Activated T-cell treated with anti-CD3 and anti-CD28 coated beads for 48 hours (primary cell): ENCODE measurements at regions not wholly inside any gene's neighbourhood (a gene's known extent, or its start where the extent isn't known, plus 50 kb on each side); places are given as distances from the start of the nearest gene placed in this dataset.

Source experiments
- DNase-seq: peaks from one replicate; pipeline ENCODE4 v3.0.0-alpha.2; 2020; ENCODE audit warnings: low read depth

DNA sequence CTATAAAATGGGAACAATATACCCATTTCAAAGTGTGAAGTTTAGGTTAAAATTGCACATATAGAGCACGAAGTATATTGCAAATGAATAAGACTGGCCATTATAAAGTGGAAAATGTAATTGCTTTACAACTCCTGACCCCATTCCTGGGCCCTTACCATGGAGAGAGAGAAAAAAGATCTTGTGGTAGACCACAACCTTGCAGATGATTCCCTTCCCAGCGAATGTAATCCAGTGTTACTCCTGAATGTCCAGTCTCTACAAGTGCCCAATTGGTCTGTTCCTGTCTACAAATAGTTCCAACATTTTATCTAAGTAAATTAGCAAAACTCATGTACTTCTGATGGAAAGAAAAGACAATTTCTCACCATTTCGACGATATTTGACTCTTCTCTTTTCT is 184.1 kb upstream of the LNX1 start:
- DNase-seq, result no peak

DNA sequence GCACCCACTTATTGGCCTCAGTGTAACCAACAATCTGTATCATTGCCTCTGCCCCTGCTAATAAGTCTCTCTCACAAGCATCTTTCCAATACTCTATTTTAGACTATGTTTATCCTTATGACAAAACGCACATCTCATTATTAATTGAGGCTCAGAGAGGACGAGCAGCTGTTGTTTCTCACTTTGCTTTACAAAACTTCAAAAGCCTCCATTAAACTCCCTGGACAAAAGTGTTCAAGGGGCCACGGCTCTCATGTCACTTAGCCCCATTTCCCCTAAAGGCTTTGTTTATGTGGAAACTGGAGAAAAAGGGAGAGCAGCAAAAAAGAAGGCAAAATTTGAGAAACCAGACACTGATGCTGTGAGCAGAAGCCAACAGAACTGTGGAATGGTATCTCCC is 180.0 kb upstream of the LNX1 start:
- DNase-seq, result no peak

DNA sequence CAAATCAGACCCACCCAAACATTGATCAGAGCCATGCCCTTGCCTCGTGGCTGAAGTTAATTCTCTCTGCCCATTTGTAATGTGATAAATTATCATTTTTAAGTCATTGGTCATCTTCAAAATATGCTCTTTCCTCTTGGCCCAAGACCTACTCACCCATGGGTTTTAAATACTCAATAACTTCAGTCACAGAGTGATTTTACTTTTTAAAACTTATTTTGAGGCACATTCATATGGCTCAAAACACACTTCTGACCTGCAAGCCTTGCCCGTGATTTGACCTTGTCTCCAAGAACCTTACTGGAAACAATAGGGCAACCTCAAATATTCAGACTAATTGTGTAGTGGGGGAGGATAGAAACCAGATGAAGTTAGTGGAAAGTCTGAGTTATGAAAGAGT is 176.2 kb upstream of the LNX1 start:
- no peak for DNase-seq

DNA sequence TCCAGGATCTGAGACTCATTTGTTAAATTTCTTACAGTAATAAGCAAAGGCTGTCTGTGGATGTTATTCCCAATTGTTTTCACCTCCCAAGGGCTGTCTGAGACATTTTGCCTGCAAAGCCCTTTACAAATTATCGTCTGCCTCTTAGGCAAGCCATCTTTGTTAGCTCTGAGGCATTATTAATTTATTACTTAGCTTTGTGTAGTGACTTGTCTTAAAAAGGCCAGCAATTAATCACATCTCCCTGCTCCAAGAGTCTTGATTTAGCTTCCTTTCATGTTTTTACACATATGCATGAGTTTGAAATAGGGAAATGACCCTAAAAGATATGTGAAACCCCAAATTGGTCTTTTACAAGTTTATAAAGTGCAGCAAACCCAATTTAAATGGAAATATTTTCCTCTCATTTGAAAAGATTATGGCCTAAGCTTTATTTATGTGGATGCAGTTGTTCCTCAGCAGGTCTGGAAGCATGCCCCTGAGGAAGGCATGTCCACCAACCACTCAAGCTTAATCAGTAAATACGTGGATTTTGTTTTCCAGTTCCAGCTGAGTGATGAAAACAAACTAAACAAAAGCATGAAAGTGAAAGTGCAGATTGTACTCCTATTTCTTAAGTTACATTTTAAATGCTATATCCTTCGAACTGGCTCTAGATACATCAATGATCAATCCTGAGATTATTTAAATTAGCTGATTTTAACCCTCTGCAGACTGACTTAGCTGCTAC is 173.6 kb upstream of the LNX1 start:
- no peak for DNase-seq

DNA sequence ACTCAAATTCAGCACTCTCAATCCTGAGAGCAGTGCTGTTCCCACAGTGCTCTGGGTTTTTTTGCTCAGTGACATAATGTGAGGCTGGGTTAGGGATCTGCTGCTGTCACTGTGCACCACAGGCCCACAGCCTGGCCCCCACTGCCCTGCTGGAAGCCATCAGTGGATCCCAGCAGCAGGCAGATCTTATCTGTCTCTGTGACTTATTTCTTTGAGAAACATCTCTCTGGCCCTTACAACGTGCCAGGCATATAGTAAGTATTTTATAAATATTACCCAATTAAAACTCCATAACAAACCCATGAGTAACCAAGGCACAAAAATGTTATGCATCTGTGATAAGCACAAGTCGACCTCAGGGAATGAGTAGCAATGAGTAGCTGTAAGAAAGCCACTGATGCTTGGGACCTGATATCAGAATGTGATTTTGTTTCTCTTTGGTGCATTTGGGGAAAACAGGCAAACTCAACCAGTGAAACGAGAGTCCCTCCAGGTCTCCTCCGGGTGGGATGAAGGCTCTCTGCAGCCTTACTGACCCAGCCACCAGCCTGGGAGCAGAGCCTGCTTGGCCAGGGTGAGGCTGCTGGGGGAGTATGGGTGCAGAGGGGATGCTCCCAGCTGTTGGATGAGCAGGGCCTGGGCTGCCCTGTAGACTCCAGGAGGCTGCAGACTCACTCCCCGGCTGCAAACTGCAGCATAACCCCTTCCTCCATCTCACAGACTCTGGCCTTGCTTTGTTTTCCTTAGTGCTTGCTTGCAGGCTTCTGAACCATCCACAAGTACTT is 172.7 kb upstream of the LNX1 start:
- DNase-seq, result no peak

DNA sequence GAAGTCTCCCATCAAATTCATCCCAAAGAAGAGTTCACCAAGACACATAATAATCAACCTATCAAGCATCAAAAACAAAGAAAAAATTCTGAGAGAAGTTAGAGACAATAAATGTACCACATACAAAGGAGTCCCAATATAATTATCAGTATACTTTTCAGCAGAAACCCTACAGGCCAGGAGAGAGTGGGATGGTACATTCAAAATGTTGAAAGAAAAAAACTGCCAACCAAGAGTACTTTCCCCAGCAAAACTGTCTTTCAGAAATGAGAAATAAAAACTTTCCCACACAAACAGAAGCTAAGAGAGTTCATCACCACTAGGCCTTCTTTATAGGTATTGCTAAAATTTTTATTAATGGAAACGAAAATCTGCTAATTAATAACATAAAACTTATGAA is 164.4 kb upstream of the LNX1 start:
- DNase-seq, result no peak

DNA sequence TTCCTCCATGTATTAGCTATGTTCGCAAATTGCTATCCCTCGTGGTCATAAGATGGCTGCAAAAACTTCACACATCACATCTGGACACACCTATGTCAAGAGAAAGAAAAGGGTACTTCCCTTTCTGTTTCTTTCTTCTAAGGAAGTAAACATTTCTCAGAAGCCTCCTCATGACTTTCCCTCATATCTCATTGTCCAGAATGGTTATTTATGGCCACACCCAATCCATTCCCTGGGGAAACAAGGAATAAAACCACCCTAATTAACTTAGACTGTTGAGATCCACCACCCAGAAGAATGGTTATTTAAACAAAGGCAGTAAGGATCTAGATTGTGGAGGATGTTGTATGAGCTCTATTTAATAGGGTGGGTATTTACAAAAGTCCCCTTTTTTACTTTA is 160.8 kb upstream of the LNX1 start:
- no peak for DNase-seq

DNA sequence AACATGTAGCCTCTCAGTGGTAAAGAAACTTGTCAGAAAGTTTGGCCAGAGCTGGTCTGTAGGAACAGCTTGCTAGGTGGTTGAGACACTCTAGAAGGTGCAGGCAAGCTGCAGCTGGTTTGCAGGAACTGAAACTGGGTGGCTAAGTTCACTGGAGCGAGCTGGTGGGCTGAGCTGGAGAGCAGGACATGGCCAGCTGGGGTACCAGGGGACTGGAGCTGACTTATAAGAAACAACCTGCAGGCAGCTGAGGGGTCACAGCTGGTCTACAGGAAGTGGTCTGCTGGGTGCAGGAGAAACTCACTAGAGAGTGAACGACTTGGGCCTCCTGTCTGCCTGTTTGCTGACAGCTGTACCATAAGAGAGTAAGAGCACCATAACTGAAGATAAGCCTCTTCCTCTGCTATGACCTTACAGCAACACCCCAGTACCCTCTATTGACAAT is 157.1 kb upstream of the LNX1 start:
- DNase-seq, result no peak

DNA sequence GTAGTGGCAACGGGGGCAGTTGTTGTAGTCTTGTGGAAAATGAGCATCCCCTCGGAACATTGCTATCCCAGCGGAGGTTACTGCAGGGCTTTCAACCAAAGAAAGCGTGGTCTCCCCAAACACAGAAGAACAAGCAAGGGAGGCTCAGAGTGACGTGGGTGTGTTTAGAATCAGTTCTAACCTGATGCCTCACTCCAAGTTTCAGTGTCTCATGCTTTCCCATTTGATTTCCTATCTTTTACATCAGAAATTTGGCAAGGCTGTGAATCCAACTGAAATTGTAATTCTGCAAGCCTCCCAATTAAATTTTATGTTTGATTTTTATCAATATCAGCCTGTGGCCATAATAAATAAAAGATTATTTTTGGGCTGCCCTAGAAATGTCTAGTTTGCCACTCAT is 156.1 kb upstream of the LNX1 start:
- DNase-seq, result no peak

DNA sequence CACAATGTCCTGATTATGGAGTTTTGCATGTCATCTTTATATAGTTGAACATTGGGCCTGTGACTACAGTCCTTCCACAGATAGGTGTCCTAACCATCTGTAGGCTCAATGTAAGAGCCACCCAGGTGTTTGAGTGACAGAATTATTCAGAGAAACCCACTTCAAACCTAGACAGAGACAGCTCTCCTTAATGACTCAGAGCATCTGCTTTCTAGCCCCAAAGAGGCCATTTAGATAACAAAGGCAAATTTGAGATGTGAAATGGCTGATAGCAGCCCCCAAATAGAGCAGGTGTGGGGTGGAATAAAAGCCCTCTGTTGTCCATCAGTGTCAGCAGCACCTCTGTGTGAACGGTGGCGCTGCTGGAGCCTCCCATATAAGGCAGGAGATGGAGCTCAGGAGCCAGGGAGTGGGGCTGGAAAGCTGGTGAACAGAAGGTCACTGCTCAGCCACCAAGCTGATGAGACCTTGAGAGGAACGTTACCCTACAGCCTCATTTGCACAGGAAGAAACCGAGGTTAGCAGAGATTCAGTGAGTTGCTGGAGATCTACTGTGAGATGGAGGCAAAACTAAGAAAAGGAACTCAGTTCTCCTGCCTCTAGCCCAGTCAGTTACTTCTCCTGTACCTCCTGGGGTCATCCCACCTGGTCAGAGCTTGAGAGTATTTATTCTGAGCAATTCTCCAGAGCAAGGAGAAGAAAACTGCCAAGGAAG is 153.3 kb upstream of the LNX1 start:
- DNase-seq, result no peak

DNA sequence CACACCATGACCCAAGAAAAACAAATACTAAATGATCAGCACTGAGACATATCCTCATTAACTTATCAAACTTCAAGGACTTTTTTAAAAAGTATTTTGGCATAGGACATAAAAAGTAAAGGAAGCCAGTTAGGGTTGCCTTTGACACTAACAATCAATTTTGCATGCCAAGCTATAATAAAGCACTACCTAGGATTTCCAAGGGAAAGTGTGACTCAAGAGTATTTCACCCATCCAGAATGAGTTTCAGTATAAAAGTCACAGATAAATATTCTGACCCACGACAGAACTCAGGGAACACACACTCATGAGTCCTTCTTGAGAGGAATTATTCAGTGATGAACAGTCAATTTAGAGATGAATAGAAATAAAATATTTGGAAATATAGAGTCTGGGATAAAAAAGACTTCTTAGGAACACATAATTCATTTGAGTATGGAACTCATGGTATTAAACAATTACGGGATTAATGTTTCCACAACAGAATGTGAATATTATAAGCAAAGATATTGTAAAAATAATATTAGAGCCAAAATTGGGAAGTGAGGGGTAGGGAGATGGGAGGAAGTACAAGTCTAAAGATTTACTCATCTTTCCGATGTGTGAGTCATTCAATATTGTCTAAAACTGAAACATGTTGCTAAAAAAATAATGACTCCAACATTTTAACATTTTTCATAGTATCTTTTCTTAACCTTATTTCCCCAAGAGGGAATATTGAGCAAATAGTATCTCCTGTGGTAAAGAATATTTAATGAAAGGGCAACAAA is 143.5 kb upstream of the LNX1 start:
- no peak for DNase-seq

DNA sequence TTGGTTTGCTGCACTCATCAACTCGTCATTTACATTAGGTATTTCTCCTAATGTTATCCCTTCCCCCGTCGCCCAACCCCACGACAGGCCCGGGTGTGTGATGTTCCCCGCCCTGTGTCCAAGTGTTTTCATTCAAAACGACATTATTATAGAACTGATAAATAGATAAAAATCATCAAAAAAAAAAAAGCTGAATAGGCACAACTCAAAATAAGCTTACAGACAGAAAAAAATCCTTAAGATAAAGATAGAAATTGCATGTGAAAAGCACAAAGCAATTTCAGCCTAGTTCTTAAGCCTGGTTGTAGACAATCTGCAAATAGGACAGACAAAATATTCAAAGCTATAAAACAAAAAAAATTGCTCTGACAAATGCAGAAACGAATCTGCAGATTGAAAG is 142.9 kb upstream of the LNX1 start:
- no peak for DNase-seq

DNA sequence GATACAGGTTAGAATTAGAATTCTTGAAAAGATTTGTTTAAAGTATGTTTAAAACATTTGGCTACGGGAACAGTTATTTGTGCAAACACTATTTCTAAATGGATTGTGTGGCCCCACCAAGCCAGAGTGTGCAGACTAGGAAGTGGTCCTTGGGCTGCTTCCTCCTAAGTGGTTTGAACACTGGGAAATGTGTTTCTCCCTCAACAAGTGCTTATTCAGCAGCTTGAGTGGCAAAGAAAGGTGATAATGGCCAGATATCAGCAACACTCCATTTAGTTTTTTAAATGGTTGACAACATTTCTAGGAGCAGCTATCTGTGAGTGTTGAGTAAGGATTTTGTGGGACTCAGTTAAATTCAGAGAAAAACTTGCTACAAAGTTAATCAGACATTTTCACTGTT is 141.4 kb upstream of the LNX1 start:
- no peak for DNase-seq

DNA sequence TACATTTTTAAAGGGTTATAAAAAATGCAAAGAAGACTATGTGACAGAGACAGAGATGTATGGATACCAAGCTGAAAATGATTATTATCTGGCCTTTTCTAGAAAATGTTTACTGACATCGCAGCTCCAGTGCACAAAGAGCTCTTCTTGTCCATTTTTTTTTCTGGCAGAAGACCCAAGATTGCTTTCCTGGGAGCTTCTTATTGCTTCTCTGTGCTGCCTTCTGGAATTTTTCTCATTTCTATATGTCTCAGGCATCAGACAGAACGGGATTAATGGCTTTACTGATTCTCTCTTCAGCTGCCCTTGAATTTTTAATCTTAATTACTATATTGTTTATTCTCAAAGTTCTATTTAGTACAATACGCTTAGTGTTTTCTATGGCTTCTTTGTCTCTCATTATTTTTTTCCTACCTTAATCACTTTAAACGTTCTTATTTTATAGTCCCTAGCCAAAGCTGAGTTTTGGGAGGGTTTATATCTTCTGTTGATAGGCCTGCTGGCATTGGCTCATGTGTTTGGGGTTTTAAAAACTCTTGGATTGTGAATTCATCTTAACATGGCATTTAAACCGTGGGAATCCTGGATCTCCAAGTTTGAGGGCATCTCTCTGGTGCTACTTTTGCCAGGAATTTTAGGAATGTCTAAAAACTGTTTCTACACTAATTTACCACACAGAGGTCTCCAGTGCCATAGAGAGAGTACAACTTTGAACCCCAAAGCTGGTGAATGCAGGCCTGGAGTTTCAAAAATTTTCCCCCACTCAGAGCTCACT is 138.9 kb upstream of the LNX1 start:
- DNase-seq, result no peak

DNA sequence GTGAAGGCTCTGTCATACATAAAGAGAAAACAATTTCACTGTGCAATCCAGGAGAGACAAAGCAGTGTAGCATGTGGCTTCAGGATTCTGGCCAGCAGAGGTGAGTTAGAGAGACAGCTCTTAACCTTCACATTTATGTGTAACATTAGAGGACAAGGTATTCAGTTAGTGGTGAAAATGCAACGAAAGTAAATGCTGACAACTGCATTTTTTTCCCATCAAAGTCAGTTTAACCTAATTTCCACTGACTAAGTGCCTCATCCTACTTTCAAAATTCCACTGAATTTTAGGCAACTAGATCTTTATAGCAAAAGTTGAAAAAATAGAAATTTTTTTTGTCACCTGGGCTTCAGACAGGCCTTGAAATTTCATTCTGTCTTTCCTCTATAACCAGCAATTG is 130.8 kb upstream of the LNX1 start:
- no peak for DNase-seq

DNA sequence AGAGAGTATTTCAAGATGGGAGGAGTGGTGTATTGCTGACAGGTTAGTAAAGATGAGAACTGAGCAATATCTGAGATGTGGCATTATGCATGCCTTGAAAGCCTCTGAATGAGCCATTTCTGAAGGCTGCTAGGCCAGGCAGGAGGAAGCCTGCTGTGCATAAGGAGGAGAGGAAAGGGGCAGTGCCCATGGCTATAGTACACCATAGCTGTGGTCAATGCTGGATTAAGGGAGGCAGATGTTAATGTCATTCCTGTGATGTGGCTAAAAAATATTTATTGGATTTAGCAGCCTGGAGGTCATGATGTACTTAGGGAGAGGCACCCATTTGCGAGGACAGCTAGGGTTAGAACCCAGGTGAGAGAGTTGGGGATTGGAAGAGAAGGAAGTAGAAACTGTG is 130.0 kb upstream of the LNX1 start:
- DNase-seq, result no peak

DNA sequence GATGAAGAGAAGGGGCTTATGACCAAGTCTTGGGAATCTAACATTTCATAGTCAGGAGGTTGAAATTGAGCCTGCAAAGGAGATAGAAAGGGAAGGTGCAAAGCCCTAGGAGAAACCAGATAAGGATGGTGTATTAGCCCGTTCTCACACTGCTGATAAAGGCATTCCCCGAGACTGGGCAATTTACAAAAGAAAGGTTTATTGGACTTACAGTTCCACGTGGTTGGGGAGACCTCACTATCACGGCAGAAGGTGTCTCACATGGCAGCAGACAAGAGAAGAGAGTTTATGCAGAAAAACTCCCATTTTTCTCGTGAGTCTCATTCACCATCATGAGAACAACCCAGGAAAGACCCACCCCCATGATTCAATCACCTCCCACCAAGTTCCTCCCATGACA is 129.5 kb upstream of the LNX1 start:
- DNase-seq, result no peak

DNA sequence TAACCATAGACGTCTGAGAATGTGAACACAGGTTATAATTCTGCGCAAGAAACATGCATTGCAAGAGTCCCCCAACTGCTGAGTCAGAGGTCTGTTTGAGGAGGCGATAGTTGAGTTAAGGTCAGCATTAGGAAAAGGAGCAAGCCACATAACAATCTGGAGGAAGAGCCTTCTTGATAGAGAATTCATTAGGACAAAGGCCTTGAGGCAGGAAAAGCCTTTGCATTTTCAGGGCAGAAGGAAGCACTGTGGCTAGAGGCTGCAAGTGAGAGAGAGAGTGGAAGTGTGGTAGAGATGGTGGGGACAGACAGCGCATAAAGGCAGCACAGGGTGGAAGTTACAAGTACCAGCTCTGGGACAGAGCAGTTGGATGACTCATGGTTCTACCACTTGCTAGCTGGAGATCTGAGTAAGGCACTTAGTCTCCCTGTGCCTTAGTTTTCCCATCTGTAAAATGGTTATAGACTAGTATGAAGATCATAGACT is 125.8 kb upstream of the LNX1 start:
- DNase-seq, result no peak

DNA sequence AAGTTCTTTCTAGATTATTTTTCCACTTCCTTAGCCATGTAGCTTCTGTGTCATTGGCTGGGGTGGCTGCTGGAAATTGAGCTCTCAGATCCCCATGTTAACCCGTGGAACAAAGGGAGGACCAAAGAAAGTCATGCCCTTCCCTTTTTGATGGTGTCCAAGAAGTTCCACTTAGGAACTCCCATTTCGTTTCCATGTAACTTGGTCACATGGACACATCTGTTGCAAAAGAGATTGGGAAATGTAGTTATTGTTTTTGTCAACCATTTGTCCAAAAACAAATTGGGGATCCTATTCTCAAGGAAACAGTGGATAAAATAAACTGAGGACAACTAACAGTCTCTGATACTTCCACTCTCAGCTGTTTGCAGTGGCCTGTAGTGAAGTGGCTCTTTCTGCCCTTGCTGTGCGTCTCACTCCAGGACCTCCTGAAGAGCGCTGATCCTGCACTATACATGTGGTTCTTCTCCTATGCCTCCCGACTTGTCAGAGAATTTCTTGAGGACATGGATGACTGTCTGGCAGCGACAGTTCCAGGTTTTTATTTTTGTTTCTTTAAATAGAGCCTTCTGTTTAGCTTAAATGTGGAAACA is 125.3 kb upstream of the LNX1 start:
- DNase-seq, result no peak

DNA sequence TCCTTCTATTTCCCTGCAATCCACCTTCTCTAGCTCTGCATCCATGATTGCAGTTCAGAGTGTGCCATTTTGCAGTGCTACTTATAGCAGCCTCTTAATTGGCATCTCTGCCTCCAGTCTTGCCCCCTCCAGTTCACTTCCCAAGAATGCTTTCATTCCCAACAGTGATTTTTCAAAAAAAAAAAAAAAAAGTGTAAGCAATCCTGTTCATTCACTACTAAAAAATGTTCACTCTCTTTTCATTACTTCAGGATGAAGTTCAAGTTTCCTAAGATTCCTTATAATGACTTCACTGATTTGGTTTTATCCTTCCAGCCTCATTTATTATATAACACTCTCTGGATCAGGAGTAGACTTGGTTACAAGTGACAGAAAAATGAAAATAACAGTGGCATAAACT is 124.7 kb upstream of the LNX1 start:
- no peak for DNase-seq
